IPS-NIHi7 (cell line): ENCODE measurements at regions not wholly inside any gene's neighbourhood (a gene's known extent, or its start where the extent isn't known, plus 50 kb on each side); places are given as distances from the start of the nearest gene placed in this dataset.
"Not testable (repeated sequence)": the region's sequence is repeated elsewhere in the genome, so short reads cannot be mapped to it uniquely, and the experiment has no call there.

ENCODE experiments used
- DNase-seq: peaks from one replicate; pipeline ENCODE4 v3.0.0; 2012; ENCODE audit warnings: mixed read lengths; ENCODE audit errors: extremely low spot score

DNA sequence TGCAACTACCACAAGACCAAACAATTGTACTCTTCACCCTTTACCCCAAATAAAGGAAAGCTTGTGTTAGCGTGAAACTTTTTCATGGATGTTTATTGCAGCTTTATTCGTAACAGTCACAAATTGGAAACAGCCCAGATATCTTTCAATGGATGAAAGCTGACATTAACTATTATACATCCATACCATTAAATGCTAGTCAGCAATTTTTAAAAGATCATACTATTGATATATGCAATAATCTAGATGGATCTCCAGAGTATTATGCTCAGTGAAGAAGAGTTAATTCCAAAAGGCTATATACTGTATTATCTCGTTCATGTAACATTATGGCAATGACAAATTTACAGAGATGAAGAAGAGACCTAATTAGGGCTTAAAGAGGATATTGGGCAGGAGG is 1491.2 kb upstream of the CDH8 start:
- no peak for DNase-seq

DNA sequence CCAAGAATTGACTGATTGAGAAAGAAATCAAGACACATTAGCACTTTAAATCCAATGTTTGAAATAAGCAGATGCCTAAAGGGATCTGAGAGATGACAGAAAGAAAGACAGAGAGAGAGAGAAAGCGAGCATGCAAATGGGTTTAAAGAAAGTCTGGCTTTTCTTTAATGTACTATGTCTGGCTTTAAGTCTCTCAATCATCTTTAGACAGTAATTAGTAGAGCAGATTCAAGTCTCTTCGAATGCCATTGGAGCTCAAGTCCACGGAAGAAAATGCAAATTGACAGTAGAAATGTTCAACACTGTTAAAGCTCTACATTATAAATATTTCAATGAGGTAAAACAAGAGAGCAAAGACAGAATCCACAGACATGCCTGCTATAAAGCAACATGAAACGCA is 1480.2 kb upstream of the CDH8 start:
- no peak for DNase-seq

DNA sequence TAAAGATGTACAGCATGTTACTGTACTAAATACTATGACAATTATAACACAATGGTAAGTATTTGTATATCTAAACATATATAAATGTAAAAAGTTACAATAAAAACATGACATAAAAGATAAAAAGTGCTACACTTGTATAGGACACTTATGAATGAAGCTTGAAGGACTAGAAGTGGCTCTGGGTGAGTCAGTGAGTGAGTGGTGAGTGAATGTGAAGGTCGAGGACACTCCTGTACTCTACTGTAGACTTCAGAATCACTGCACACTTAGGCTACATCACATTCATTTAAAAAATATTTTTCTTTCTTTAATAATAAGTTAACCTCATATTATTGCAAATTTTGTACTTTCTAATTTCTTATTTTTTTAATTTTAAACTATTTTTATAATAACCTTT is 1476.7 kb upstream of the CDH8 start:
- DNase-seq, result no peak

GRCh38 chr16:63497408-63497807 is 1461.2 kb upstream of the CDH8 start:
- no peak for DNase-seq

- no peak for DNase-seq
Measured at GRCh38 chr16:63496282-63496681, 1460.0 kb upstream of the CDH8 start.

DNA sequence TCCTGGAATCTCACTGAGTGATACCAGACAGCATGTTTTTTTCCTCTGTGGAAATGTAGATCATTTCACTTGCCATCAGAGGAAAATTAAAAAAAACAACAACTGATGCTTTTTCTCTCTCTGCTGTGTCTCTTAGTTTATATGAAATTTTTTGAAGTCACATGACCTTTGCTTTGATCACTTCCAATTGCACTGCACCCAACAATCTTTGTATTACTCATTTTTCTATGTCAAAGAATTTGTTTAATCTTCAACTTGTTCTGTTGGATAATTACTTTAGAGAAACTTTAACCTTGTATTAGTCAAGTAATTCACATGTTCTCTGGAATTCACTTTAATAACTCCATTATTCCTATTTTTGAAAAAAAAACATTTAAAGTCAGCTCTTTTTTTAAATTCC is 1452.7 kb upstream of the CDH8 start:
- DNase-seq, result no peak

- no peak for DNase-seq
Measured at GRCh38 chr16:63481060-63481459, 1444.8 kb upstream of the CDH8 start.

GRCh38 chr16:63473725-63474124 is 1437.5 kb upstream of the CDH8 start:
- DNase-seq, result no peak

DNA sequence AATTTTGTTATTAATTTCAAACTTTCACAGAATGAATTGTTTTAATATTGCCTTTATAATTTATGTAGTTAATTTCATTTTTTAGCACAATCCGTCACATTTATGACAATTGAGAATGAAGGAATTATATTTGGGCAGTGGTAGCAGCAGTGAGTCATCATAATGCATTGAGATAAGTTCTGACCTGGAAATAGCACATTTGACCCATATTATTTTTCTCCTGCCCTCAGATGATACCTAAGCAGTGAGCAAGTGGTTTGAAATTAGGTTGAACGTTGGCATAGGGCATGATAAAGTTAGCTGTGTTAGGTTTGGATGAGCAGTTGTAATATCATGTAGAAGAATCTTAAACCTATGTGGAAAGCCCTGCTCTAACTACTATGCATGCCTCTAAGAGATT is 1431.3 kb upstream of the CDH8 start:
- no peak for DNase-seq

DNA sequence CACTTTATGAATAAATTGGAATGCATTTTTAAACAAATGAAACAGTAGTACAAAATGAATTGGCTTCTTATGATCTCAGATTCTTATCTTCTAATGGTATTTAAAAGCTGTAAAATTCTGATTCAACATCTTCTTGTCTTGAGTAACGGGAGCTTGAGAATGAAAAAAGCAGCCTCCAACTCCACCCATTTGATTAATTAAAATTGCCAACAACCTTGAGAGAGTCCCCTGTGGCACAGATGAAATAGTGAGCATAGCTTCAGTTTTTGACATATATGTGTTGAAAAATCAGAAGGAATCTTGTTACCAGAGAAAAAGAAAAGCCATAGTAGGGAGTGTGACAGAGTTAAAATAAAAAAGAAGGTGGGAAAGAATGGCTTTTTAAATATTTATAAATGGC is 1426.1 kb upstream of the CDH8 start:
- DNase-seq, result no peak

DNA sequence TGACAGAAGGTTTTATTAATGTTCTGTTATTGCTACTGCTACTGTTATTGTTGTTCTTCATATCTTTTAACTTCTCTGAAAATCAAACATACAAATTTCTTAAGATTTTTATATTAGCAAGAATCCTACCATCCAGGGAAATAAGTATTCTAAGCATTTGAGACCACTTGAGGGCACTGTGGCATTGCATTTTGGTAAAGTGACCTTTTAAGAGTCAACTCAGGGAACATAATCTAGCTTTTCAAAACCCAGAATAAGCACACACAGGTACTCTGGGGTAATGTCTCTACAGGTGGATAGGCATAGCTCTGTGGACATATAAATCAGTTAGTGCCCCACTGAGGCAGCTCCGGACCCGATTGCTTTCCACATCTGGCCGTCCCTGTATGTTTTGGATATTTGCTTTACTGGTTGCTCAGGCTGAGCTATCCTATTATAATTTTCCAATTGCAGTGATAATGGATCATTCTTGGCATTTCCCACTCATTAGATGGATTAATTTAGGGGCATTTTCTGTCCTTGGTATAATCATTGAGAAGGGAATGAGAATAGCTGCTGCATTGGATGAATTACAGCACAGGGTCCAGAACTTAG is 1425.1 kb upstream of the CDH8 start:
- peak; percentile 38 for DNase-seq

DNA sequence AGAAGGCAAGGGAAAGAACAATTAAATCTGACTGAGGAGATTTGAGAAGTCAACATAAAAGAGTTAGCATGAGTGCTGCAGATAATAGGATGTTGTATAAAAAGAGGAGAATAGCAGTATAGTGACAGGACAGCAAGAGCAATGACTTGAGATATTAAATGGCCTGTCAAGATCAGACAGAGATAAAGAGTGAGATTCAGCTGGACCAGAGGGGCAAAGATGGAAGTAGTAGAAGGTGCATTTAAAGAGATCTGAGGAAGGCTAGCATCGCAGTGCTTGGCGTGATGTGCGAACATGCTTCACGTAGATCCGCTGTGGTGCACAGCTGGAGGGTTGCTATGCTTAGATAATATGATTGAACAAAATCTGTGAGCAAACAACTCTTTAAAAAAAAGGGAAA is 1422.6 kb upstream of the CDH8 start:
- no peak for DNase-seq

DNA sequence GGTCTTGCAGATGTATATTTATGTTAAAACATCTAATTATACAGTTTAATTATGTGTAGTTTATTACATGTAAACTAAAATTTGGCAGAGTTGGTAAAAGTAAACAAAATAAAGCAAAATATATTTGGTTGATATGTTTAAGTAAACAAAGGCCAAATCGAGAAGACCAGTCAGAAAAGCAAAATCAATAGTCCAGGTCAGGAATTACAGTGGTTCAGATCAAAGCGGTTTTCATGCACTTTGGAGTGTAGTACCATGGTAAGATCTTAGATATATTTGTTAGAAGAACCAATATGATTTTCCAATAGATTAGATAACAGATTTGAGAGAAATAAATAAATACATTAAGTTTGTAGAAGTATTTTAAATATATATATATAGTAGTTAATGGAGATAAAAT is 1421.6 kb upstream of the CDH8 start:
- no peak for DNase-seq

GRCh38 chr16:63453261-63453660 is 1417.0 kb upstream of the CDH8 start:
- DNase-seq, result no peak

GRCh38 chr16:63447121-63447520 is 1410.9 kb upstream of the CDH8 start:
- no peak for DNase-seq

- no peak for DNase-seq
Measured at GRCh38 chr16:63442246-63442645, 1406.0 kb upstream of the CDH8 start.

DNA sequence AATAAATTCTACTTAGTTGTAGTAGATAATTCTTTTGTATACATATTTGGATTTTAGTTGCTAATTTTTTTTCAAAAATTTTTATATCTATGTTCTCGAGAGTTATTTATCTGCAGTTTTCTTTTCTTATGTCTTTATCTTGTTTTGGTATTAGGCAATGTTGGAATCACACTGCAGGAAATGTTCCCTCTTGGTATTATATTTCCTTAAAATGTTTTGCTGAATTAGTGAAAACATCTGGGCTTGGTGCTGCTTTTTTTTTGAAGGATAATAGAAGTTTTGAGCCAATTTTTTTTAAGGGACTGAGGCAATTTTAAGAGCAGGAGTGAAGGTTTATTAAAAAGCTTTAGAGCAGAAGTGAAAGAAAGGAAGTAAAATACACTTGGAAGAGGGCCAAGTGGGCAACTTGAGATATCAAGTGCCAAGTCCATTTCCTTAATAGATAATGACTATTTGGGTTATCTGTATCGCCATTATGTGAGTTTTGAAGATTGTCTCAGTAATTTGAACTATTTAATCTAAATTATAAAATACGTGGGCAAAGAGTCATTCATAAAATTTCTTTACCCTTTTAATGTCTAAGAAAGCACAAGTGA is 1390.1 kb upstream of the CDH8 start:
- no peak for DNase-seq

DNA sequence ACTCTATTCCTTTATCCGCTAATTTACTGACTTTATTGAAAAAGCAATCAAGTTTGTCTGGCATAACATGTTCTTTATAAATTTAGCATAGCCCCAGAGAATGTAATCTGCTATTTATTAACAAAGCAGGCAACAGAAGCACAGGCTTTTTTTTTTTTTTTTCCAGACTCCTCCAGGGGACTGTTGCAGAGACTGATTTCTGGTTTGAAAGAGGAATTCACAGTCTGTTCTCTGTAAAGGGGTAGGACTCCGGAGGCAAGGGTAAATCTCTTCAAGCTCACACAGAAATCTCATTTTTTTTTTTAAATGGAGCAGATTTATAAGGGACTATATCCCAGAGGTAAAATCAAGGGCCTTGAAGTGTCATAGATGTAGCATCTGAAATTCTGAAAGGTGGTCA is 1386.5 kb upstream of the CDH8 start:
- DNase-seq, result no peak

DNA sequence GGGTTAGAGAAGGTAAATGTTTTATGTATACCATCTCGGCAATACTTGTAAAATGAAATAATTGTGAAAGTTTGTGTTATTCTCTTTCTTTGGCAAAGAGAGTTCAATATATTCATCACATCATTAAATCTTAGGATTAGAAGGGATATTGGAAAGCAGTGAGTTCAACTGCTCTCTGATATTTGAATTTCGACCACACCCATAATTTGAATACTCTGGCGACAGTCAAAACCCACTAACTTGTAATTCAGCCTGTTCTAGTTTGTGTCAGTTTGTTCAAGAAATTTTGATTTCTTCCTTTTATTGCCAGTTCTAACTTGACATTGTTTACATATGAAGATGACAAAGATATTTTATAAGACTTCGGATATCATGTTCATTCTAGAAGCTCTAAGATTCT is 1380.5 kb upstream of the CDH8 start:
- DNase-seq, result no peak

DNA sequence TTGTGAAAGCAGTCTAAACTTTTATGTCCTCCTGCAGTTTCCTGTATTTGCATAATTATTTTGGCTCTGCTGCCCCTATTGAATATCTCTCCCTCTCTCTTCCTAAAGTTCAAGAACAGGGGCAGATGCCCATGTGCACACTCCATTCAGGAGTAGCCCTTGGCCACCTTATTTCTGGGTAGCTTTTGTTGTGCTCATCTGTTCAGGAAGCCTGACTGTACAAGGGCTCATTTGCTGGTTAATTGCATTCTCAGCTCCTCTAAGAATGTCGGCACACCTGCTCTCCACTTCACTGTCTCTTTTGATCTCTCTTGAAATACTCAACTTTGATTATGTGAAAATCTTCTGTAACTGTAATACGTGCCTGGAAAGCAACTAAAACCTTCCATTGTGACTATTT is 1378.8 kb upstream of the CDH8 start:
- DNase-seq, result no peak

GRCh38 chr16:63410594-63410993 is 1374.4 kb upstream of the CDH8 start:
- no peak for DNase-seq

GRCh38 chr16:63403792-63404191 is 1367.6 kb upstream of the CDH8 start:
- DNase-seq, result no peak

- DNase-seq, result not testable (repeated sequence)
Measured at GRCh38 chr16:63388277-63388676, 1352.0 kb upstream of the CDH8 start.
